ENCODE measurements at regions not wholly inside any gene's neighbourhood (a gene's known extent, or its start where the extent isn't known, plus 50 kb on each side); places are given as distances from the start of the nearest gene placed in this dataset.
A peak's percentile ranks its signal among the peaks of the same experiment; 100 is the strongest.
"Not testable (repeated sequence)": the region's sequence is repeated elsewhere in the genome, so short reads cannot be mapped to it uniquely, and the experiment has no call there.

DNA sequence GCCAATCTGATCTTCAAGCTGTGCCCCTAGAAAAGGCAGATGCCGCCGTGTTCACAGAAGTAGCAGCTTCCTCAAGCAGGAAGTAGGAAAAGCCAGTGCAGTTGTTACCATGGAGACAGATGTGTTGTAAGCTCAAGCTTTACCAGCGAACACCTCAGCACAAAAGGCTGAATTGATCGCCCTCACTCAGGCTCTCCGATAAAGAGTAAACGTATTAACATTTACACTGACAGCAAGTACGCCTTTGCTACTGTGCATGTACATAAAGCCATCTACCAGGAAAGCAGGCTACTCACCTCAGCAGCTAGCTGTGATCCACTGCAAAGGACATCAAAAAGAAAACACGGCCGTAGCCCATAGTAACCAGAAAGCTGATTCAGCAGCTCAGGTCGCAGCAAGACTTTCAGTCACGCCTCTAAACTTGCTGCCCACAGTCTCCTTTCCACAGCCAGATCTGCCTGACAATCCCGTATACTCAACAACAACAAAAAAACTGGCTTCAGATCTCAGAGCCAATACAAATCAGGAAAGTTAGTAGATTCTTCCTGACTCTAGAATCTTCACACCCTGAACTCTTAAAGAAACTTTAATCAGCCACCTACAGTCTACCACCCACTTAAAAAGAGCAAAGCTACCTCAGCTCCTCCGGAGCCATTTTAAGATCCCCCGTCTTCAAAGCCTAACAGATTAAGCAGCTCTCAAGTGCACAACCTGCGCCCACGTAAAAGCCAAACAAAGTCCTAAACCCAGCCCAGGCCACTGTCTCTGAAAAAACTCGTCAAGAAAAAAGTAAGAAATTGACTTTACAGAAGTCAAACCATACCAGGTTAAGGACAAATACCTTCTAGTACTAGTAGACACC, 160.0 kb downstream of the DEFB131A start:
- DNase-seq (ENCODE audit: low spot score): not testable (repeated sequence)

DNA sequence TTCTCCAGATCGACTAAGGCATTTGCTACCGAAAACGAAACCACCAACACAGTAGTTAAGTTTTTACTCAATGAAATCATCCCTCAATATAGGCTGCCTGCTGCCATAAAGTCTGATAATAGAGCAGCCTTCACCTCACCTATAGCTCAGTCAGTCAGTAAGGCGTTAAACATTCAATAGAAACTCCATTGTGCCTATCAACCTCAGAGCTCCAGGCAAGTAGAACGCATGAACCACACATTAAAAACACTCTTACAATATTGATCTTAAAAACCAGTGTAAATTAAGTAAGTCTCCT, 160.6 kb downstream of the DEFB131A start:
- not testable (repeated sequence) for DNase-seq (ENCODE audit: low spot score)

DNA sequence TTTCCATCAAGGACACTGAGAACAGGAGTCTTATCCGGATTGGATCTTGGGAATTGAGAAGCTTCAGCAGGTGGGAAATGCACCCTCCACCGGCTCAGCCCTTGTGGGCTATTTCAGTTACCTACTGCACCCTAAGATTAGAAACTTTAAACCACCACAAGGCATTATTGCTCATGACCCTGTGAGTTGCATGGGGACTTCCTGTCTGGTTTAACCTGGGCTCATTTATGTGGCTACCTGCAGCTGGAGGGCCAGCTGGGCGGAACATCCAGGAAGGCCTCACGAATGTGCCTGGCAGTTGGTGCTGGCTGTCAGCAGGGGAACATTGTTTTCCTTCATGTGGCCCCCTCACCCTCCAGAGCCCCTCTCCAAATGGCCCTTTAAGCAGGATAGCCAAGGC, 164.1 kb downstream of the DEFB131A start:
- no peak for DNase-seq (ENCODE audit: low spot score)

DNA sequence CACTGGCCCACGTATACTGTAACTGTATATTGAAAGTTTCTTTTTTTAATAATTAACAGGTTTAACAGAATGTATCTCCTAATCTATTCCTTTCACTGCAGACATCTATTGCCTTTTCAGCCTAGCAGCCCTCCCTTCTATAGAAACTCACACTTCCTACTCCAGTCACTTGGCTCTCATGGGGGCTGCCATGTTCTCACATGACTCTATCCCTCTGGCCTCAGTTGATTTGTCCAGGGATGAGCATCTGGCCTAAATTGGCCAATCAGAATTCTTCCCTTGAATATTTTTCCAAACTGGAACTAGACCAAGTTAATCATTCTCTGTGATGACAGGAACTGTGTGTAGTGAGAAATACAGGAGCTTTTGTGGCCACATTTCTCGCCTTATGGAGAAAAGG, 166.1 kb downstream of the DEFB131A start:
- not testable (repeated sequence) for DNase-seq (ENCODE audit: low spot score)

DNA sequence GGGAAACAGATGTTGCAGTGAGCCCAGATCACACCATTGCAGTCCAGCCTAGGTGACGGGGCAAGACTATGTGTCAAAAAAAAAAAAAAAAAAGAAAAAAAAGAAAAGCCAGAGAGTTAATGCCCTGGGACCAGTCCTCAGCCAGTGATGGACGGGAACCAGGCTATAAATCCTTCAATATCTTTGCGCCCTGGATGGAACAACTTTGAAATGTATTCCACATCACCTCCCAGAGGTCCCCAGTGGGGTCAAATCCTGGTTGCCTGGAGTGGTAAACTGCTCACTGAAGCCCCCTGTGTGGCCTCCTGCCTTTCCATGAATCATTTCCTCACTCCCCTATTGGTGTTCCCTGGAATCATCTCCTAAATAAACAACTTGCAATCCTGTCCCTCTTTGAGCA, 166.9 kb downstream of the DEFB131A start:
- no peak for DNase-seq (ENCODE audit: low spot score)

DNA sequence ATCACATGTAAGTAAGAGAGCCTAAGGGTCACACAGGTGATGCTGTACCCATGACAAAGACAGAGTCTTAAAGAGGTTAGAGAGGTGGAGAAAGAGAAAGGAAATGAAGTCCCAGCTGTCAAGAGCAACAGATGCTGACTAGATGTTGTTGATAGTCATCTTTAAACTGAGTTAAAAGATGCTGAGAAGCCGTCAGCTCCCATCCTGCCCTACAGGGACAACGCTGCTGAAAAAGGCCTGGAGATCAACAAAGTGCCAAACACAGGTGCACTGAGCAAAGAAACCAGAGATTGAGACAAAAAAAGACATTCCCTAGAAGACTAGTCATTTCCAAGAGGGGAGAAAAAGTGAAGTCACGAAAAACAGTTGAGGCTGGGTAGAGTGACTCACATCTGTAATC, 145.0 kb upstream of the DRD5 start:
- DNase-seq (ENCODE audit: low spot score): not testable (repeated sequence)

DNA sequence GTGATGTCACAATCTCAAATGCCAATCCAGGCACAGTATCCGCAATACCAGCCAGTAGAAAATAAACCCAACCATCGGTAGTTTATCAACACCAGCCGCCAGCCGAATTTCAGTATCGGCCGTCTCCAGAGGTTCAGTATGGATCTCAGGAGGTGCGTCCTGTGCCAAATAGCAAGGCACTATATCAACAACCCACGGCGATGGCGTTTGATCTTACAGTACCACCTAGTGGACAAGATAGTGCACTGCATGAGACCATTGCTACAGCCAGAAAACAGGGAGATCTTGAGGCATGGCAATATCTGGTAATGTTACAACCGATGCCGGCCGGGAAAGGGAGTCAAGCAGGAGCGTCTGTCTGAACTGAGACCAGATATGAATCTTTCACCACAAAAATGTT, 121.8 kb upstream of the DRD5 start:
- not testable (repeated sequence) for DNase-seq (ENCODE audit: low spot score)

DNA sequence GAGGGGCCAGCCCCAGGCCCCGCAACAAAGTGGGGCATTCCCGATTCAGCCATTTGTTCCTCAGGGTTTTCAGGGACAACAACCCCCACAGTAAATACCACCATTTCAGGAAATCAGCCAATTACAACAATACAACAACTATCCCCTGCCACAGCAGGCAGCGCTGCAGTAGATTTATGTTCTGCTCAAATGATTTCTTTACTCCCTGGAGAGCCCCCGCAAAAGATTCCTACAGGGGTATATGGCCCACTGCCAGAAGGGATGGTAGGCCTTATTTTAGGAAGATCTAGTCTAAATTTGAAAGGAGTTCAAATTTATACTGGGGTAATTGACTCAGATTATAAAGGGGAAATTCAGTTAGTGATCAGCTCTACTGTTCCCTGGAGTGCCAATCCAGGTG, 120.5 kb upstream of the DRD5 start:
- DNase-seq (ENCODE audit: low spot score): not testable (repeated sequence)

DNA sequence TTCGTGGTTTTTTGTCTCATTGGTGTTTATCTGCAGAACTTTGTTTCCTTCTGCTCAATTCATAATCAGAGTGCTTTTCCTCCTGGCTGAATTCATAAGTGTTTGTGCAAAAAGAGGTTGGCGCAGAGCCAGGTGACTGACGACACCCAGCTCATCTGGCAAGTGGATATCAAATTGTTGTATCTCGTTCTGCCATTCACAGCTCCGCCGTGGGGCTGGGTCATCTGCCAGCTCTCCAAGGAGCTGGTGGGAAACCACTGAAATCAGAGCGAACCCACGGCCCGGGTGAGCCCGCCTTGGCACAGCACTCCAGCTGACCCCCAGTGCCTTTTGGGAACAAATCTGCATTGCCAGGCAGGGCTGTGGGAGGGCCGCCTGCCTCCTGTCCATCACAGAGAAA, 110.7 kb upstream of the DRD5 start:
- not testable (repeated sequence) for DNase-seq (ENCODE audit: low spot score)

DNA sequence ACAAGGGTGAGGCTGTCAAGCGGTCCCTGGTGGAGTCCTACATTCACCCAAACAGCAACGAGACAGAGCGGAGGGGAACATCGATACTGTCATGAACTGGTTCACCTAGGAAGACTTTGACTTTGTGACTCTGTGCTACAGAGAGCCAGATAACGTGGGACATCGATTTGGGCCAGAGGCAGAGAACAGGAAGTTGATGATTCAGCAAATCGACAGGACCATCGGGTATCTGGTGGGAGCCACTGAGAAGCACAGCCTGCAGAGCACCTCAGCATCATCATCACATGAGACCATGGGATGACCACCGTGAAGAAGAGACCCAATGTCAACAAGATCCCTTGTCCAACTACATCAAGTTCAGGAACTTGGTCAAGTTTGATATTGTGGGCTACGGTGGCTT, 104.1 kb upstream of the DRD5 start:
- not testable (repeated sequence) for DNase-seq (ENCODE audit: low spot score)

DNA sequence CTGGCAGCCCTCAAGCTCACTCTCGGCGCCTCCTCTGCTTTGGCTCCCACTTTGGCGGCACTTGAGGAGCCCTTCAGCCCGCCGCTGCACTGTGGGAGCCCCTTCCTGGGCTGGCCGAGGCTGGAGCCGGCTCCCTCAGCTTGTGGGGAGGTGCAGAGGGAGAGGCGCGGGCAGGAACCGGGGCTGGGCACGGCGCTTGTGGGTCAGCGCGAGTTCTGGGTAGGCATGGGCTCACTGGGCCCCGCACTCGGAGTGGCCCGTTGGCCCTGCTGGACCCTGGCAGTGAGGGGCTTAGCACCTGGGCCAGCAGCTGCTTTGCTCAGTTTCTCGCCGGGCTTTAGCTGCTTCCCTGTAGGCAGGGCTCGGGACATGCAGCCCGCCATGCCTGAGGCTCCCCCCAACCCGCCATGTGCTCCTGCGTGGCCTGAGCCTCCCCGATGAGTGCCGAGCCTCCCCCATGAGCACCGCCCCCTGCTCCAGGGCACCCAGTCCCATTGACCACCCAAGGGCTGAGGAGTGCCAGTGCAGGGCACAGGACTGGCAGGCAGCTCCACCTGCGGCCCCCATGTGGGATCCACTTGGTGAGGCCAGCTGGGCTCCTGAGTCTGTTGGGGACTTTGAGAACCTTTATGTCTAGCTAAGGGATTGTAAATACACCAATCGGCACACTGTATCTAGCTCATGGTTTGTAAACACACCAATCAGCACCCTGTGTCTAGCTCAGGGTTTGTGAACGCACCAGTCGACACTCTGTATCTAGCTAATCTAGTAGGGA, 101.5 kb upstream of the DRD5 start:
- no peak for DNase-seq (ENCODE audit: low spot score)

DNA sequence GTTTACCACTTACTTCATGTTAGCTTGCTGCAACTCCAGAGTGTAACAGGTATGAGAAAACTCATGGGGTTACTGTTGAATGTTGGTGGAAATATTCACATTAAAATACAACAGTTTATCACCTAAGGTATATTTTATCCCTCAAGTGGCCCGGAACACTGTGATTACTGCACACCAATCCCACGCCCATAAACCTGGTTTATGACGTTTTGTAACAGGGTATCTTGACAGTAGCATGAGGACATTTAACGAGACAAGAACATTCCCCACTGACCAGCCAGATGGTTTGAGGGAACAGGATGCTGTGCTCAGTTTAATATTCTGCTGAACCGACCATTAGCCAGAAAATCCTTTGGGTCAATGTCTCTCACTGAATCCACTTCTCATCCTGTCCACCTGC, 98.3 kb upstream of the DRD5 start:
- DNase-seq (ENCODE audit: low spot score): not testable (repeated sequence)

DNA sequence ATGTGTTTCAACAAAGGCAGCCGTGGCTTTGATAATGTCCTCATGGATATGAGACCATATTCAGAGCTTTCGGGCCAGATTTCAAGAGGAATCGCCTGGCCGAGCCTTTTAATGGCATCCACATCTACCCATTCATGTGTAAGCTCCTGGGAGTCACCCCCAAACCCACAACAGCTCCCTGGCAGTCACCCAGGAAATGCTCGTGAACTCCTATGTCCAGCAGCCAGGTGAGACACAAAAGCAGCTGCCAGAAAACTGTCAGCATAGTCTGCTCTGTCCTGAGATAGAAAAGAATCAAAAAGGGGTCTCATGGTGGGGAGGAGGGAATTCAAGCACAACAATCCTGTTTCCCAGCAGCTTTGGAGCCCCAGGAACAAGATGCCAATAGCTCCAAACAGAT, 96.4 kb upstream of the DRD5 start:
- DNase-seq (ENCODE audit: low spot score): not testable (repeated sequence)

DNA sequence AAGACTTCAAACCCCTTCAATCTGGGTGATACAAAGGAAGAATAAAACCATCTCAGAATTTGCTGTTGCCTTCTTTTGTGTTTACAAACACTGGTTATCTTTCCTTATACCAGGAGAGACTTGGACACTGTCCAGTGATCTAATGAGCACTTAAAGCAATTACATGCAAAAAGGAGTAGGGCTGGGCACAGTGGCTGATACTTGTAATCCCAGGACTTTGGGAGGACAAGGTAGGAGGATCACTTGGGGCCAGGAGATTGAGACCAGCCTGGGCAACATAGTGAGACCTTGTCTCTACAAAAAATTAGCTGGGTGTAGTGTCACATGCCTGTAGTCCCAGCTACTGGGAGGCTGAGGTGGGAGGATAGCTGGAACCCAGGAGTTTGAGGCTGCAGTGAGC, 95.7 kb upstream of the DRD5 start:
- DNase-seq (ENCODE audit: low spot score): no peak

DNA sequence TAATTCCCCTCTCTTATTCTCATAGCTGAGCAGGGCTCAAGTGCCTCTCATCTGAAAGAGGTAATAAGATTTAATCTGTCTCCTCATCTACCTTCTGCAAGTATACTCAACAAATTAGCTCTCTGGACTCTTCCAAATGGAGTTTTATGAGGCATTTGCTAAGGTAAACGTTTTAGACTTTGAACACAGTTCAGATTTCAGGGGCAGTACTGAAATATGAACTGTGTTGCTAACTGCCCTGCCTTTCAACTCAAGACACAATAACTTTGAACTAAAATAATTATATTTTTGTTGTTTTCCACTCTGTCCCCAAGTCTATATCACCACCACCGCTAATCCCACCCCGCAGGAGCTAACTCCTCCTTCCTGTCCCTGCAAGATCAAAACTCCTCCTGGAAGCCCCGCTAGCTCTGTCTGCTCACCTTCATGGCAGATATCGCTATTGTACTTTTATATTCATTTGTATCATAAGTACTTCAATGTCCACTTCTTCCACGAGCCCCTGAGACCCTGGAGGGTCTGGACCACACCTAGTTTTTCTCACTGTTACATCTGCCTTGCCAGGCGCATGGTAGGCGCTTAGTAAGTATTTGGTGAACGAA, 90.7 kb upstream of the DRD5 start:
- DNase-seq (ENCODE audit: low spot score): not testable (repeated sequence)

DNA sequence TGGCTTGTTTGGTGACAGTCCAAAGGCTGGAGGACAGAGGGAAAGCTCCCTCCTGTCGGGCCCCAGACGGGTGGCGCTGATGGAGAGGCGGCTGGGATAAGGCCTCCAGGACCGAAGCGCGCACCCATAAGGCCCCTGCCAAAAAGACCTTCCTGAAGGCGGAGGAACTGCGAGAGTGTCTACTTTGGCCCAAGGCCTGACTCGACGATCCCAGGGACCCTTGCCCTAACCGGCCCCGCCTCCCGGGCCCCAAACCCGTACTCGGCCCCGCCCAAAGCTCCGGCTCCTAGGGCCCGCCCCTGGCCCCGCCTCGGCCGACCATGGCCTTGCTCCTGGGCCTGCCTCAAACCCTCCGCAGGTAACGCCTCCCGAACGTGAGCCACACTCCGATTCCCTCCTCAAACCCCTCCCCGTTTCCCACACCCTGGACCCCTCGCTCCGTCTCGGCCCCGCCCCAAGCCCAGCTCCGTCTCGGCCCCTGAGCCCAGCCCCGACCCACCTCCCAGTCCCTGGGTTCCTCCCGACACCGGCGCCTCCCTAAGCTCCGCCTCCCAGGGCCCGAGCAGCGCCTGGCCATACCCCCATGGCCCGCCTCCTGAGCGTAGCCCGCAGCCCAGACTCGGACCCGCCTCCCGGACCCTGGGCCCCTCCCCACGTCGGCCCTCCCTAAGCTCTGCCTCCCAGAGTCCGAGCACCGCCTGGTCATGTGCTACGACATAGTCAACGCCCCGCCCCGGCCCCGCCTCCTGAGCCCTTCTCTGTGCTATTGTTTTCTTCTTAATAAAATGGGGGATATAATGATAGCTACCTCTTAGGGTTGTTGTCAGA, 90.0 kb upstream of the DRD5 start:
- DNase-seq (ENCODE audit: low spot score): peak; percentile 84

DNA sequence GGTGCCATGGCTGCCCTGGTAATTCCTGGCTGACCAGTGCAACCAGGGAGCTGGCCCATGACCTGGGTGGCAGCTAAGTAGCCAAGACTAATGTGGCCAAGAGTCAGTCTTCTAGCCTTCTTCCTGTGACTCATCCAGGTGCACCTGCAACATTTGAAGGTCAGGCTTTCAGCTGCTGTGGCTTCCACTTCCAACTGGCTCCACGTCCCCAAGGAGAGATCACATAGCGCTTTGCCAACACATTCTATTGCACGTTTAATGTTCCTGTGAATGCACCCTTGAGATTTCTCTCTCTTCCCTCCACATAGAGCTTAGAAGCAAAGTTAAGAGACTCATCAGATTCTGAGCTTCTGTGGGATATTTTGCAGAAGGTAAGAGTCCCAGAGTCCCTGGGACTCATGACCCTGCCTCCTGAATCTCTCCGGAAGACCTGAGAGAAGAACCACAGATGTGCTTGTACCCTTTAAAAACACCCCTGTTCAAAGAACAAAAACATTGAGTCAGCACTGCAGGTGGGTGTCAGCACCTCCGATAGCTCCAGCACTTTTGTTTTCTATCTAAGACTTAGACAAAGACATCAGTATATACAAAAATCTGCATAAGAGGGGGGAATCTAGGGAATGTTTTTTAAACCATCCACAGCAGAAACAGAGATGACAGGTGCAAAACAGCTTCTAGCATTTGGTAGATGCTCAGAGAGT, 88.5 kb upstream of the DRD5 start:
- DNase-seq (ENCODE audit: low spot score): not testable (repeated sequence)

DNA sequence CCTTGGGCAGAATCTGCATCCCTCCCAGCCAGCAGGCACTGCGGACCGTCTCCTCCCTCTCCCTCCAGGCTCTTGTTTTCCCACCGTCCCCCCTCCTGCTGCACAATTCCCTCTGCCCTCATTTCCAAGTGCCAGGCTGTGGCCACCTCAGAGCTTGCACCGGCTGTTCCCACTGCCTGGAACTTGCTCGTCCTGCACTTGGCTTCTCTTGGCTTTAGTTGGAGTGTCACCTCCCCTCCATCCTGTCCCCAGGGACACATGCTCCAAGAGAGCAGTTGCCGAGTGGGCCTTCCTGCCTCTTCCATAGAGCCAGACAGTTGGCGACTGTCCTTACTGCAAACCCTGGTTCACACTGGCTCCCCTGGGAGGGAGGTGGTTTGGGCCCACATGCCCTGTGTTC, 87.0 kb upstream of the DRD5 start:
- DNase-seq (ENCODE audit: low spot score): not testable (repeated sequence)

DNA sequence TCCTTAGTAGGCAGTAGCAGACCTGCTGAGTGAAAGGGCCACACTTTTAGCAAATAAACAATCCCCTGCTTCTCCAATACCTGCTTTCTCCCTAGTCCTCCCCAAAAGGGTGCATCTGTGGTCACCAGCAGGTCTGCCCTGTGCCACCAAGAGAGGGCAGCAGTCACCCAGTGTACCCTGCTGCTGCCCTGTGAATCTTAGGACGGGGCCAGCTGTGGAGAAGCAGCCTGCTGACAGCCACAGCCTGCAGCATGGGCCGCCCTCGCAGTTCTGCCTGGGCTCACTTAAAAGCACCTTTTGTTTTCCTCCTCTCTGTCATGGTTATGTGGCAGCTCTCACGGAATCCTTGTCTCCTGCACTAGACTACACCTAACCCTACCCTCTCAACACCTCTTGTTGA, 85.4 kb upstream of the DRD5 start:
- not testable (repeated sequence) for DNase-seq (ENCODE audit: low spot score)

DNA sequence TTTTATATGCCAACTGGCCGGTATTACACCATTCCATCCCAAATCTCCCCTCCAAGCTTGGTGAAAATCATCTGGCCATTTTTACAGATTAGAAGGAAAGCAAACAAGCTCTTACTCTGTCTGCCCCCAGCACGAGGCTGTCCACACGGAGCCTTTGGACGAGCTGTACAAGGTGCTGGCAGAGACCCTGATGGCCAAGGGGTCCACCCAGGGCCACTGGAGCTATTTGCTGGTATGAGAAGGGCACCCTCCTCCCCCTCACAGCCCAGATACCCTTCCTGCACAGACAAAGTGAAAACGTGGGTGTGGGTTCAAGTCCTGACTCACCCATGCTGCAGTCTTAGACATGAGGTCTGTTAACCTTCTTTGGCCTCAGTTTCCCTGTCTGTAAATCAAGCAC, 84.9 kb upstream of the DRD5 start:
- DNase-seq (ENCODE audit: low spot score): not testable (repeated sequence)

DNA sequence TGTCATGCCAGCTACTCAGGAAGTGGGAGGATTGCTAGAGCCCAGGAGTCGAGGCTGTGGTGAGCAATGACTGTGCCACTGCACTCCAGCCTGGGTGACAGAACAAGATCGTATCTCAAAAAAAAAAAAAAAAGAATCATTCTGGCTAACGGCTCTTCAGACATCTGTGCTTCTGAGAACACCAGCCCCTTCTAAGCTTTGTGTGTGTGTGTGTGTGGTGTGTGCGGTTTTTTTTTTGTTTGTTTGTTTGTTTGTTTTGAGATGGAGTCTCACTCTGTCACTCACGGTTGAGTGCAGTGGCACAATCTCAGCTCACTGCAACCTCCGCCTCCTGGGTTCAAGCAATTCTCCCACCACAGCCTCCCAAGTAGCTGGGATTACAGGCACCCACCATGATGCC, 79.4 kb upstream of the DRD5 start:
- not testable (repeated sequence) for DNase-seq (ENCODE audit: low spot score)
